Loucy (cell line): ENCODE measurements at regions not wholly inside any gene's neighbourhood (a gene's known extent, or its start where the extent isn't known, plus 50 kb on each side); places are given as distances from the start of the nearest gene placed in this dataset.

Source experiments
- CTCF ChIP-seq: fragments of 200-600 bp; sonication (generic); conservative IDR thresholded peaks from 2 replicates; pipeline ENCODE4 v1.5.1; 2014; ENCODE audit warnings: mild to moderate bottlenecking, antibody characterized with exemption, low read length
- EZH2phosphoT487 ChIP-seq: fragments of 200-600 bp; IDR thresholded peaks from 2 replicates; pipeline ENCODE4 v1.6.1; 2018; ENCODE audit warnings: antibody characterized with exemption, mild to moderate bottlenecking, moderate library complexity, borderline replicate concordance

GRCh38 chr12:24530689-24531088 is 418.2 kb downstream of the BCAT1 start:
- TF ChIP-seq CTCF (no peak), EZH2phosphoT487 (no peak)
